Body of pancreas (tissue), 4 donors: ENCODE measurements at regions not wholly inside any gene's neighbourhood (a gene's known extent, or its start where the extent isn't known, plus 50 kb on each side); places are given as distances from the start of the nearest gene placed in this dataset.

Experiments used
- POLR2A ChIP-seq, 3 donors: fragments of 450-650 bp; IDR thresholded peaks; one replicate each; pipeline ENCODE4 v1.6.1; 2016; ENCODE audit warnings: antibody characterized with exemption in 3 of 3, mild to moderate bottlenecking in 2 of 3
- TF ChIP-seq, protein P1 (sequence below), 7 experiments: fragments of 450-650 bp in 4 of 7; fragments of 200-600 bp in 3 of 7; sonication (generic) in 3 of 7; IDR thresholded peaks; one replicate each; pipeline ENCODE4 v1.5.1; 2016 to 2019; ENCODE audit warnings: antibody characterized with exemption in 7 of 7

DNA sequence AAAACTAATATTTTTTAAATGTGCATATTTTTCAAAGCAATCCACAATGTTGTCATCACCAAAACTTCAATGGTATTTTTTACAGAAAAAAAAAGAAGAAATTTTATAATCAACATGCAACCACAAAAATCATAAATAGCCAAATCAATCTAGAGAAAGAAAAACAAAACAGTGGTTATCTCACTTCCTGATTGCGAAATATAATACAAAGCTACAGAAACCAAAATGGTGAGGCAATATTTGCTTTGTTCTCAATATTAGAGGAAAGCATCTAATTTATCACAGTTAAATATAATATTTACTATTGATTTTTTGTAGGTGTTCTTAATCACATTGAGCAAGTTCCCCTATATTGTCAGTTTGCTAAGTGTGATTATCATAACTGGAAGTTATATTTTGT lies 720.7 kb upstream of the ADGRB3 start:
- TF ChIP-seq POLR2A (IDR thresholded peaks at IDR 0.05) = no peak
- TF ChIP-seq, protein P1, sequence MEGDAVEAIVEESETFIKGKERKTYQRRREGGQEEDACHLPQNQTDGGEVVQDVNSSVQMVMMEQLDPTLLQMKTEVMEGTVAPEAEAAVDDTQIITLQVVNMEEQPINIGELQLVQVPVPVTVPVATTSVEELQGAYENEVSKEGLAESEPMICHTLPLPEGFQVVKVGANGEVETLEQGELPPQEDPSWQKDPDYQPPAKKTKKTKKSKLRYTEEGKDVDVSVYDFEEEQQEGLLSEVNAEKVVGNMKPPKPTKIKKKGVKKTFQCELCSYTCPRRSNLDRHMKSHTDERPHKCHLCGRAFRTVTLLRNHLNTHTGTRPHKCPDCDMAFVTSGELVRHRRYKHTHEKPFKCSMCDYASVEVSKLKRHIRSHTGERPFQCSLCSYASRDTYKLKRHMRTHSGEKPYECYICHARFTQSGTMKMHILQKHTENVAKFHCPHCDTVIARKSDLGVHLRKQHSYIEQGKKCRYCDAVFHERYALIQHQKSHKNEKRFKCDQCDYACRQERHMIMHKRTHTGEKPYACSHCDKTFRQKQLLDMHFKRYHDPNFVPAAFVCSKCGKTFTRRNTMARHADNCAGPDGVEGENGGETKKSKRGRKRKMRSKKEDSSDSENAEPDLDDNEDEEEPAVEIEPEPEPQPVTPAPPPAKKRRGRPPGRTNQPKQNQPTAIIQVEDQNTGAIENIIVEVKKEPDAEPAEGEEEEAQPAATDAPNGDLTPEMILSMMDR (IDR thresholded peaks at IDR 0.05) = no peak
